ENCODE measurements at regions not wholly inside any gene's neighbourhood (a gene's known extent, or its start where the extent isn't known, plus 50 kb on each side); places are given as distances from the start of the nearest gene placed in this dataset.

GRCh38 chr13:109646423-109646822 is 140.0 kb downstream of the IRS2 start:
- H3K9ac ChIP-seq, result peak overlapping the region; percentile 37; the same call in 1 of the 2 replicates
- H4K20me1 ChIP-seq (ENCODE audit: insufficient read depth), result no peaks in the 10 kb centered on the region
- peak overlapping the region; percentile 58 for H3K4me2 ChIP-seq
- no peaks in the 10 kb centered on the region for H3K36me3 ChIP-seq (ENCODE audit: insufficient read depth)
- no peaks in the 10 kb centered on the region for H3K79me2 ChIP-seq (ENCODE audit: insufficient read depth, low read depth)
- H3K4me1 ChIP-seq (ENCODE audit: low read depth, poor library complexity, severe bottlenecking), result peaks cover 52% of the 10 kb centered on the region
- H2AFZ ChIP-seq (ENCODE audit: low read depth), result peak overlapping the region; percentile 57; the same call in 1 of the 2 replicates
- TF ChIP-seq CTCF (conservative IDR thresholded peaks at IDR 0.05; ENCODE audit: low read depth, low read length), result no peak
- no peak overlapping the region for H3K4me3 ChIP-seq (IDR thresholded peaks at IDR 0.05; ENCODE audit: insufficient read depth, low read depth, low read length)
- H3K27me3 ChIP-seq (ENCODE audit: insufficient read depth, low read depth), result no peaks in the 10 kb centered on the region
- H3K27ac ChIP-seq, result peak overlapping the region; percentile 79

GRCh38 chr13:109645831-109646230 is 140.6 kb downstream of the IRS2 start:
- Histone ChIP-seq H3K9ac (peak overlapping the region; percentile 37; the same call in 1 of the 2 replicates), H3K27me3 (ENCODE audit: insufficient read depth, low read depth) (no peaks in the 10 kb centered on the region), H3K79me2 (ENCODE audit: insufficient read depth, low read depth) (no peaks in the 10 kb centered on the region), H3K36me3 (ENCODE audit: insufficient read depth) (no peaks in the 10 kb centered on the region), H3K4me1 (ENCODE audit: low read depth, poor library complexity, severe bottlenecking) (peaks cover 52% of the 10 kb centered on the region), H2AFZ (ENCODE audit: low read depth) (peak overlapping the region; percentile 57; the same call in 1 of the 2 replicates), H4K20me1 (ENCODE audit: insufficient read depth) (no peaks in the 10 kb centered on the region), H3K4me2 (peak overlapping the region; percentile 58), H3K4me3 (IDR thresholded peaks at IDR 0.05; ENCODE audit: insufficient read depth, low read depth, low read length) (no peak overlapping the region), H3K27ac (peak overlapping the region; percentile 79)
- no peak for TF ChIP-seq CTCF (conservative IDR thresholded peaks at IDR 0.05; ENCODE audit: low read depth, low read length)

GRCh38 chr13:109644956-109645355 is 141.4 kb downstream of the IRS2 start:
- Histone ChIP-seq H3K4me3 (IDR thresholded peaks at IDR 0.05; ENCODE audit: insufficient read depth, low read depth, low read length) (no peak overlapping the region), H3K4me2 (peak overlapping the region; percentile 58; the same call in 1 of the 2 replicates), H4K20me1 (ENCODE audit: insufficient read depth) (no peaks in the 10 kb centered on the region), H3K79me2 (ENCODE audit: insufficient read depth, low read depth) (no peaks in the 10 kb centered on the region), H3K4me1 (ENCODE audit: low read depth, poor library complexity, severe bottlenecking) (peaks cover 52% of the 10 kb centered on the region), H3K27me3 (ENCODE audit: insufficient read depth, low read depth) (no peaks in the 10 kb centered on the region), H3K36me3 (ENCODE audit: insufficient read depth) (no peaks in the 10 kb centered on the region), H2AFZ (ENCODE audit: low read depth) (no peak overlapping the region), H3K27ac (no peak overlapping the region), H3K9ac (no peak overlapping the region)
- no peak for TF ChIP-seq CTCF (conservative IDR thresholded peaks at IDR 0.05; ENCODE audit: low read depth, low read length)

GRCh38 chr13:109644069-109644750 is 142.2 kb downstream of the IRS2 start:
- no peak overlapping the region for H3K4me2 ChIP-seq
- H3K79me2 ChIP-seq (ENCODE audit: insufficient read depth, low read depth), result no peaks in the 10 kb centered on the region
- no peak overlapping the region for H3K4me3 ChIP-seq (IDR thresholded peaks at IDR 0.05; ENCODE audit: insufficient read depth, low read depth, low read length)
- H3K9ac ChIP-seq, result no peak overlapping the region
- no peaks in the 10 kb centered on the region for H4K20me1 ChIP-seq (ENCODE audit: insufficient read depth)
- no peaks in the 10 kb centered on the region for H3K27me3 ChIP-seq (ENCODE audit: insufficient read depth, low read depth)
- no peaks in the 10 kb centered on the region for H3K36me3 ChIP-seq (ENCODE audit: insufficient read depth)
- TF ChIP-seq CTCF (conservative IDR thresholded peaks at IDR 0.05; ENCODE audit: low read depth, low read length), result no peak
- H3K4me1 ChIP-seq (ENCODE audit: low read depth, poor library complexity, severe bottlenecking), result peaks cover 52% of the 10 kb centered on the region
- H2AFZ ChIP-seq (ENCODE audit: low read depth), result no peak overlapping the region
- H3K27ac ChIP-seq, result no peak overlapping the region; the same call in 1 of the 2 replicates
